HepG2 (cell line): ENCODE measurements at regions not wholly inside any gene's neighbourhood (a gene's known extent, or its start where the extent isn't known, plus 50 kb on each side); places are given as distances from the start of the nearest gene placed in this dataset.
A peak's percentile ranks its signal among the peaks of the same experiment; 100 is the strongest.

Experiments used
- ATAC-seq: fragments of 200-7000 bp; cut with Tn5 transposase; 3 replicates; pipeline ENCODE4 v1.9.1; 2020; ENCODE audit warnings: mild to moderate bottlenecking, moderate library complexity
- BruUV-seq: library from RNA; stranded (reverse); fragments of 400-500 nt; replicated peaks from 2 replicates; lab custom pipeline; 2021; lab: Mats Ljungman, UMichigan
- CTCF ChIA-PET: fragments of 300-600 bp; formaldehyde crosslinking; extraction: SDS; loops from one replicate; lab custom pipeline; 2021; ENCODE audit warnings: low total read pairs, inconsistent platforms, low intra/inter-chr PET ratio; lab: Yijun Ruan, JAX
- POLR2A ChIA-PET: fragments of 350-600 bp; sonication (Branson Sonifier 250); formaldehyde crosslinking; loops from one replicate; lab custom pipeline; 2020; ENCODE audit warnings: antibody characterized with exemption, inconsistent platforms; lab: Yijun Ruan, JAX
- DNase-seq: peaks from one replicate; pipeline ENCODE4 v3.0.0-alpha.2; 2015; ENCODE audit warnings: low spot score
- FAIRE-seq: peaks from 3 replicates; lab custom pipeline; 2011; peaks lifted over from hg19 to GRCh38; lab: Jason Lieb, UNC
- H2AFZ ChIP-seq: one replicate; pipeline ENCODE4 v1.6.1; 2011; ENCODE audit warnings: low read length, inconsistent platforms
- H3K27ac ChIP-seq: fragments of 300-600 bp; 3 replicates; pipeline ENCODE4 v1.8.0; 2011; ENCODE audit warnings: mixed run types, mild to moderate bottlenecking, mixed read lengths, low read length, inconsistent platforms; ENCODE audit not compliant: insufficient read depth; ENCODE audit errors: extremely low read length
- H3K27me3 ChIP-seq, 2 experiments: fragments of 200-600 bp in 1 of 2; 2 replicates in 1 of 2; 3 replicates in 1 of 2; pipeline versions ENCODE4 v1.6.0 to v1.8.0; 2011; ENCODE audit warnings: low read length in 2 of 2, mild to moderate bottlenecking in 2 of 2, moderate library complexity in 2 of 2, inconsistent platforms in 1 of 2; ENCODE audit not compliant: insufficient read depth in 2 of 2, control insufficient read depth in 1 of 2
- H3K36me3 ChIP-seq, 2 experiments: fragments of 200-600 bp in 1 of 2; replicated peaks in 1 of 2; 2 replicates in 1 of 2; 3 replicates in 1 of 2; pipeline versions ENCODE4 v1.5.1 to v1.8.0; 2011; ENCODE audit warnings: low read length in 2 of 2, inconsistent platforms in 1 of 2; ENCODE audit not compliant: insufficient read depth in 2 of 2, control insufficient read depth in 1 of 2
- H3K4me1 ChIP-seq: 2 replicates; pipeline ENCODE4 v1.5.1; 2012; ENCODE audit warnings: low read length, inconsistent platforms; ENCODE audit not compliant: insufficient read depth
- H3K4me2 ChIP-seq: 2 replicates; pipeline ENCODE4 v1.6.0; 2011; ENCODE audit warnings: low read depth, low read length, inconsistent platforms
- H3K4me3 ChIP-seq, 3 experiments: fragments of 200-600 bp in 1 of 3; sonication (generic), shearing (Covaris generic) in 1 of 3; replicated peaks in 1 of 3; 2 replicates each; pipeline ENCODE4 v1.5.1; 2011 to 2016; ENCODE audit warnings: low read length in 3 of 3, inconsistent platforms in 2 of 3, low read depth in 2 of 3, mild to moderate bottlenecking in 2 of 3, control low read depth in 1 of 3, mixed read lengths in 1 of 3; ENCODE audit not compliant: insufficient read depth in 1 of 3
- H3K79me2 ChIP-seq: one replicate; pipeline ENCODE4 v1.6.1; 2011; ENCODE audit warnings: low read length, inconsistent platforms; ENCODE audit not compliant: insufficient read depth
- H3K9ac ChIP-seq: 2 replicates; pipeline ENCODE4 v1.6.0; 2011; ENCODE audit warnings: mild to moderate bottlenecking, low read depth, low read length, inconsistent platforms; ENCODE audit not compliant: insufficient read depth
- H3K9me3 ChIP-seq: 2 replicates; pipeline ENCODE4 v1.5.1; 2012; ENCODE audit warnings: mild to moderate bottlenecking, low read length
- H4K20me1 ChIP-seq: 2 replicates; pipeline ENCODE4 v1.6.0; 2011; ENCODE audit warnings: inconsistent platforms, mild to moderate bottlenecking, low read length, moderate library complexity; ENCODE audit not compliant: insufficient read depth
- CEBPG ChIP-seq: IDR thresholded peaks from 2 replicates; pipeline ENCODE4 v1.6.1; 2016
- CREB1 ChIP-seq, 2 experiments: fragments of 450-650 bp in 1 of 2; IDR thresholded peaks; 2 replicates each; pipeline ENCODE4 v1.6.1; 2016 to 2017; ENCODE audit warnings: control low read depth in 1 of 2, mild to moderate bottlenecking in 1 of 2, missing compliant biosample characterization in 1 of 2, missing genetic modification characterization in 1 of 2
- ELF1 ChIP-seq: sonication (generic); formaldehyde crosslinking; IDR thresholded peaks from 2 replicates; pipeline ENCODE4 v1.4.0; 2020; ENCODE audit warnings: missing genetic modification reagents
- ETV5 ChIP-seq: IDR thresholded peaks from 2 replicates; pipeline ENCODE4 v1.6.1; 2018; ENCODE audit warnings: missing biosample characterization, missing genetic modification reagents, inconsistent platforms, borderline replicate concordance
- KDM2A ChIP-seq: sonication (generic); formaldehyde crosslinking; IDR thresholded peaks from 2 replicates; pipeline ENCODE4 v1.4.0; 2020; ENCODE audit warnings: low read depth, missing genetic modification reagents, borderline replicate concordance
- NCOR1 ChIP-seq: fragments of 200-600 bp; sonication (generic); IDR thresholded peaks from 2 replicates; pipeline ENCODE4 v1.7.0; 2017; ENCODE audit warnings: antibody characterized with exemption, low read length, borderline replicate concordance
- PBX2 ChIP-seq: IDR thresholded peaks from 2 replicates; pipeline ENCODE4 v1.6.1; 2016; ENCODE audit warnings: control low read depth
- RARA ChIP-seq: IDR thresholded peaks from 2 replicates; pipeline ENCODE4 v1.6.1; 2016; ENCODE audit warnings: missing genetic modification reagents, missing compliant biosample characterization
- RELA ChIP-seq: sonication (generic); formaldehyde crosslinking; IDR thresholded peaks from 2 replicates; pipeline ENCODE4 v1.4.0; 2020; ENCODE audit warnings: missing genetic modification reagents
- RFX3 ChIP-seq: IDR thresholded peaks from 2 replicates; pipeline ENCODE4 v1.6.1; 2016; ENCODE audit warnings: missing biosample characterization, missing genetic modification reagents
- RFXAP ChIP-seq: sonication (generic); formaldehyde crosslinking; IDR thresholded peaks from 2 replicates; pipeline ENCODE4 v1.4.0; 2020; ENCODE audit warnings: missing genetic modification reagents, borderline replicate concordance
- SKI ChIP-seq: fragments of 450-650 bp; IDR thresholded peaks from one replicate; pipeline ENCODE4 v1.6.1; 2018; ENCODE audit warnings: mild to moderate bottlenecking; ENCODE audit not compliant: partially characterized antibody
- SMC3 ChIP-seq: IDR thresholded peaks from 2 replicates; pipeline ENCODE4 v1.6.1; 2011; ENCODE audit warnings: low read length, improper control_type of control experiment
- SOX6 ChIP-seq, 2 experiments: fragments of 450-650 bp in 1 of 2; sonication (generic) in 1 of 2; formaldehyde crosslinking in 1 of 2; IDR thresholded peaks; 2 replicates each; pipeline versions ENCODE4 v1.4.0 to v1.6.1; 2017 to 2020; ENCODE audit warnings: antibody characterized with exemption in 1 of 2, mild to moderate bottlenecking in 1 of 2, missing genetic modification reagents in 1 of 2
- STAT5B ChIP-seq: sonication (generic); formaldehyde crosslinking; IDR thresholded peaks from 2 replicates; pipeline ENCODE4 v1.4.0; 2020; ENCODE audit warnings: missing genetic modification reagents
- TGIF2 ChIP-seq: IDR thresholded peaks from 2 replicates; pipeline ENCODE4 v1.6.1; 2016; ENCODE audit warnings: control low read depth, missing compliant biosample characterization
- TSC22D2 ChIP-seq: sonication (generic); formaldehyde crosslinking; IDR thresholded peaks from 2 replicates; pipeline ENCODE4 v1.5.1; 2020; ENCODE audit warnings: missing genetic modification reagents, mild to moderate bottlenecking, borderline replicate concordance
- YEATS2 ChIP-seq: sonication (generic); formaldehyde crosslinking; IDR thresholded peaks from 2 replicates; pipeline ENCODE4 v1.4.0; 2020; ENCODE audit warnings: missing genetic modification reagents, borderline replicate concordance
- ZNF564 ChIP-seq: sonication (generic); formaldehyde crosslinking; IDR thresholded peaks from 2 replicates; pipeline ENCODE4 v1.8.1; 2023; ENCODE audit warnings: mild to moderate bottlenecking, missing genetic modification reagents
- ZNF766 ChIP-seq: sonication (generic); formaldehyde crosslinking; IDR thresholded peaks from 2 replicates; pipeline ENCODE4 v1.5.0; 2020; ENCODE audit warnings: missing genetic modification reagents, borderline replicate concordance
- WGBS: methylation state at CpG from one replicate; pipeline ENCODE4 v1.1.6; 2017; ENCODE audit warnings: low lambda C conversion rate; 5-methylcytosine and 5-hydroxymethylcytosine counted together
- in situ Hi-C: cut with HindIII; loops from 2 replicates; pipeline ENCODE4 v1.10.0; 2017; ENCODE audit warnings: low pct_unique_long_range_greater_than_20kb; ENCODE audit not compliant: extremely low pct_ligation_motif_present
- intact Hi-C: fragments of 100-400 bp; cut with micrococcal nuclease; formaldehyde crosslinking; loops from one replicate; pipeline ENCODE4 v1.10.0; 2022; ENCODE audit not compliant: unreplicated experiment
- TF ChIP-seq, protein P1 (sequence below): sonication (generic); formaldehyde crosslinking; IDR thresholded peaks from 2 replicates; pipeline ENCODE4 v1.5.0; 2020; ENCODE audit warnings: mild to moderate bottlenecking, missing genetic modification reagents

DNA sequence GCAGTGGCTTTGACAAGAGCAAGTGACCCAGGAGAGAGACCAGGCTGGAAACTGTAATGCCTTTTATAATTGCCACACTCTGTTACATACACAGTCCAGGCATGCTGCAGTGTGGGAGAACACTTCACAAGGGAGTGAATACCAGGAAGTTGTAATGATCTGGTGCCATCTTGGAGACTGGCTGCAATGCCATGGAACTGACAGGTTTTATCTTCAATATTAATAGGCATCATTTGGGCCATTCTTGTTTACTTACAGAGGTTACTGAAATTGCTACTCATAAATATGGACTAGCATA is 274.3 kb downstream of the AUH start (continued):
- no peak for TF ChIP-seq PBX2 (CRISPR knock-in tag)
- TF ChIP-seq, all 625 proteins: peak for 0

DNA sequence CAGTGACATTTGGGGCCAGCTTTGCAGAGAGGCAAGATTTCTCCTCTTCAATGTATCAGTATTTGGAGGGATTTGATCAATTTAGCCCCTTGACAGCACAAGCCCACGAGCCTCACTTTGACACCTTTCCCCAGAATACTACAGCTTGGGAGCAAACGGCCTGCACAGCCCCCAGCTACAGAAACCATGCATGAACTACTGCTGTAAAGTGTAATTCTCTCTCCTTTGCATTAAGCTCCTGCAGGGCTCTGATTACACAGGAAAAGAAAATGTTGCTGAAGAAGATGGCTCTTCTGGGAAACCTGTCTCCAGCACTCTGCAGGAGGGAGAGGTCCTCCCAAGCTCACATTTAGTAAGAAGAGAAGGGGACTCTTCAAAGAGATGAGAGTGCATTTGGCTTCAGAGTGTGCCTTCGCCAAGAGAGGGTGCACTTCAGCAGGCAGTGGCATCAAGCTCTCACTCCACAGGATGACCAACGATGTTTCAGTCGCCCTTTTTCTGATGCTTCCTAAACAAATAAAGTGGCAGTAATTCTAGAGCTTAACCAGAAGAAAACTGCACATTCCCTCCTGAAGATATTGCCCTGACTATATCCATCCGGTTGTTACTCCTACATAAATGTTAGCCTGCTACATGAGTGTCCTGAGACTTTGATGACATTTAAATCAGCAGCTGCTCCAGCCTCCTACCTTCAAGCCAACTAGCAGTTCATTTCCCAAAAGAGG is 272.2 kb downstream of the AUH start:
- BruUV-seq = no TSS peak
- POLR2A ChIA-PET = interaction anchor here (0.7 to 2.1 kb wide), 9 partner anchors 11 to 335 kb away, joined by 3 to 9 read pairs (median 5); partner anchors contain the start of gene NFIL3
- no peak overlapping the region for H3K4me3 ChIP-seq
- CTCF ChIA-PET = interaction anchor here (0.7 to 1.3 kb wide), 2 partner anchors 52 to 336 kb away, joined by 3 read pairs; no protein-coding TSS in a partner anchor
- H3K4me2 ChIP-seq = peak overlapping the region; percentile 4; the same call in 1 of the 2 replicates
- ATAC-seq (peak; percentile 96), DNase-seq (peak; percentile 52), FAIRE-seq (peak; percentile 64)
- peak overlapping the region; percentile 48 for H2AFZ ChIP-seq
- in situ Hi-C loops (no loop called here), intact Hi-C loops (loop anchor here (2.0 to 10.0 kb wide), 2 partner anchors 103 to 275 kb away; partner anchors contain the start of gene AUH)
- H3K27me3 ChIP-seq = no peaks in the 10 kb centered on the region
- H4K20me1 ChIP-seq = no peaks in the 10 kb centered on the region
- peaks cover 7% of the 10 kb centered on the region for H3K9me3 ChIP-seq
- no peak overlapping the region for H3K9ac ChIP-seq
- WGBS = 33% methylated on average over 6 of the region's 6 CpGs
- H3K4me1 ChIP-seq = peaks cover 32% of the 10 kb centered on the region
- H3K36me3 ChIP-seq = no peaks in the 10 kb centered on the region
- no peaks in the 10 kb centered on the region for H3K79me2 ChIP-seq
- H3K27ac ChIP-seq = peak overlapping the region; percentile 2
- TF ChIP-seq KDM2A (CRISPR knock-in tag) (peak; percentile 33; the same call in 1 of the 2 replicates), ETV5 (CRISPR knock-in tag) (no peak), YEATS2 (CRISPR knock-in tag) (no peak), RFX3 (CRISPR knock-in tag) (no peak), CEBPG (CRISPR knock-in tag) (no peak; the same call in 1 of the 2 replicates), NCOR1 (no peak), CREB1 (IDR thresholded peaks at IDR 0.05) (no peak), CREB1 (CRISPR knock-in tag; IDR thresholded peaks at IDR 0.05) (no peak), TSC22D2 (CRISPR knock-in tag) (no peak), ZNF766 (no peak), SOX6 (IDR thresholded peaks at IDR 0.05) (no peak), SOX6 (CRISPR knock-in tag; IDR thresholded peaks at IDR 0.05) (peak; percentile 33; the same call in 1 of the 2 replicates), RFXAP (CRISPR knock-in tag) (no peak), SMC3 (peak; percentile 82), TGIF2 (CRISPR knock-in tag) (0 out of 2 replicates have a peak, but pooled peaks have one; percentile 52), SKI (no peak), RARA (CRISPR knock-in tag) (peak; percentile 28; the same call in 1 of the 2 replicates), STAT5B (CRISPR knock-in tag) (no peak), ELF1 (CRISPR knock-in tag) (no peak), RELA (CRISPR knock-in tag) (no peak), ZNF564 (CRISPR knock-in tag) (no peak)
- TF ChIP-seq, protein P1, sequence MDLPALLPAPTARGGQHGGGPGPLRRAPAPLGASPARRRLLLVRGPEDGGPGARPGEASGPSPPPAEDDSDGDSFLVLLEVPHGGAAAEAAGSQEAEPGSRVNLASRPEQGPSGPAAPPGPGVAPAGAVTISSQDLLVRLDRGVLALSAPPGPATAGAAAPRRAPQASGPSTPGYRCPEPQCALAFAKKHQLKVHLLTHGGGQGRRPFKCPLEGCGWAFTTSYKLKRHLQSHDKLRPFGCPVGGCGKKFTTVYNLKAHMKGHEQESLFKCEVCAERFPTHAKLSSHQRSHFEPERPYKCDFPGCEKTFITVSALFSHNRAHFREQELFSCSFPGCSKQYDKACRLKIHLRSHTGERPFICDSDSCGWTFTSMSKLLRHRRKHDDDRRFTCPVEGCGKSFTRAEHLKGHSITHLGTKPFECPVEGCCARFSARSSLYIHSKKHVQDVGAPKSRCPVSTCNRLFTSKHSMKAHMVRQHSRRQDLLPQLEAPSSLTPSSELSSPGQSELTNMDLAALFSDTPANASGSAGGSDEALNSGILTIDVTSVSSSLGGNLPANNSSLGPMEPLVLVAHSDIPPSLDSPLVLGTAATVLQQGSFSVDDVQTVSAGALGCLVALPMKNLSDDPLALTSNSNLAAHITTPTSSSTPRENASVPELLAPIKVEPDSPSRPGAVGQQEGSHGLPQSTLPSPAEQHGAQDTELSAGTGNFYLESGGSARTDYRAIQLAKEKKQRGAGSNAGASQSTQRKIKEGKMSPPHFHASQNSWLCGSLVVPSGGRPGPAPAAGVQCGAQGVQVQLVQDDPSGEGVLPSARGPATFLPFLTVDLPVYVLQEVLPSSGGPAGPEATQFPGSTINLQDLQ = no peak
